GM23338 (cell line): ENCODE measurements at regions not wholly inside any gene's neighbourhood (a gene's known extent, or its start where the extent isn't known, plus 50 kb on each side); places are given as distances from the start of the nearest gene placed in this dataset.

Experiments
- CREB1 ChIP-seq: fragments of 250-450 bp; sonication (Bioruptor Pico); IDR thresholded peaks from 2 replicates; pipeline ENCODE4 v1.5.0; 2020; ENCODE audit warnings: low read depth, mild to moderate bottlenecking, moderate library complexity
- CTCF ChIP-seq, 2 experiments: fragments of 200-600 bp in 1 of 2; sonication (generic) in 1 of 2; conservative IDR thresholded peaks; 2 replicates each; pipeline versions ENCODE4 v1.5.1 to v1.6.1; 2016 to 2017; ENCODE audit warnings: antibody characterized with exemption in 2 of 2, low read depth in 2 of 2, mild to moderate bottlenecking in 2 of 2, moderate library complexity in 1 of 2
- EZH2 ChIP-seq: fragments of 200-600 bp; sonication (generic); IDR thresholded peaks from one replicate; pipeline ENCODE4 v1.8.0; 2017; ENCODE audit warnings: antibody characterized with exemption, mild to moderate bottlenecking, low read depth; ENCODE audit not compliant: unreplicated experiment
- EZH2phosphoT487 ChIP-seq: fragments of 200-600 bp; sonication (generic); IDR thresholded peaks from one replicate; pipeline ENCODE4 v1.8.1; 2018; ENCODE audit warnings: antibody characterized with exemption; ENCODE audit not compliant: unreplicated experiment
- JUNB ChIP-seq: IDR thresholded peaks from one replicate; pipeline ENCODE4 v1.6.1; 2016; ENCODE audit warnings: antibody characterized with exemption; ENCODE audit not compliant: unreplicated experiment
- NANOG ChIP-seq: IDR thresholded peaks from 2 replicates; pipeline ENCODE4 v1.6.1; 2016; ENCODE audit warnings: antibody characterized with exemption, borderline replicate concordance
- POLR2AphosphoS5 ChIP-seq: IDR thresholded peaks from 2 replicates; pipeline ENCODE4 v1.6.1; 2016; ENCODE audit warnings: antibody characterized with exemption, low read depth
- REST ChIP-seq: IDR thresholded peaks from one replicate; pipeline ENCODE4 v1.6.1; 2018; ENCODE audit warnings: antibody characterized with exemption; ENCODE audit not compliant: unreplicated experiment
- STAT1 ChIP-seq: IDR thresholded peaks from one replicate; pipeline ENCODE4 v1.6.1; 2016; ENCODE audit warnings: antibody characterized with exemption; ENCODE audit not compliant: unreplicated experiment
- ZNF331 ChIP-seq: fragments of 250-450 bp; sonication (Bioruptor Pico); IDR thresholded peaks from 2 replicates; pipeline ENCODE4 v1.5.0; 2020; ENCODE audit warnings: low read depth, mild to moderate bottlenecking, moderate library complexity

- TF ChIP-seq CTCF (conservative IDR thresholded peaks at IDR 0.05; ENCODE audit: low read depth in 2 of 2), result no peak
- no peak for TF ChIP-seq POLR2AphosphoS5
- no peak for TF ChIP-seq EZH2
- no peak for TF ChIP-seq ZNF331
- TF ChIP-seq STAT1, result no peak
- TF ChIP-seq NANOG, result no peak
- TF ChIP-seq EZH2phosphoT487, result no peak
- no peak for TF ChIP-seq JUNB
- no peak for TF ChIP-seq REST
- TF ChIP-seq CREB1 (CRISPR knock-in tag), result no peak
Measured at GRCh38 chr15:62619526-62619925, 423.0 kb upstream of the TPM1 start.
